HG02571 (cell line): ENCODE measurements at regions not wholly inside any gene's neighbourhood (a gene's known extent, or its start where the extent isn't known, plus 50 kb on each side); places are given as distances from the start of the nearest gene placed in this dataset.
A peak's percentile ranks its signal among the peaks of the same experiment; 100 is the strongest.

ENCODE experiments used
- ATAC-seq: cut with Tn5 transposase; IDR thresholded peaks from one replicate; pipeline ENCODE4 v1.9.1; 2021; ENCODE audit warnings: mild to moderate bottlenecking, moderate library complexity; ENCODE audit not compliant: unreplicated experiment

DNA sequence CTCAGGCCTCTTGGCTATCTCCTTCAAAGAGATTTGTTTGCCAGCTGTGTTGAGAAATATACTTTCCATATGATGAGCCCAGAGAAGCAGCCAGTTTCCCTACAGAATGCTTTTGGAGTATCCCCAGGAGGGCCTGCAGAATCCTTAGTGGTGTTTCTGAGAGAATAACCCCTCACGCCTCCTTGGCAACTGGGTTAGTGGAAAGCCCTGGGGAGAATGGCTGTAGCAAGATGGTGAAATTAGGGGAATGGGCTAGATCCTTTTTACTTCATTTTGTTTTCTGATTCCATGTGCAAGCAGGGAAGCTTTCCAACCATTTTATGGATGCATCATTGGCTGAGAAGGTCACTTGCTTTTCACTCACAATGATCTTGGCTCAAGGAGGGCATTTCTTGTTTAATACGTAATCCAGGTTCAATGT, 364.6 kb downstream of the DMRT2 start:
- no peak for ATAC-seq

DNA sequence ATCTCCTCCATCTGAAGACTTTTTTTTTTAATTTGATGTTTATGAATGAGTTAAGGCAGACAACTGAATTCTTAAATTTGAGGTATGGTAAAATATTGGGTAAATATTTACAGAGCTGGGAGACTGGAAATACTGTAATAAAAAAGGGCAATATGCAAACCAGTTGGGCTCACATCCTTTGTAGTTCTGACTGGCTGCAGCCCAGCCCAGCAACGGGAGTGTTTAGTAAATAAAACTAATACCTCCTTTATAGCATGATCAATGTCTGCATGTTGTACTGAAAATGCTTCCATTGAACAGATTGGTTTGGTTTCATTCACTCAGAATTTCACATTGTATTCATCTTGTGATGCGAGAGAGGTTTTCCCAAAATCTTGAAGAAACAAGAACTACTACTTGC, 365.0 kb downstream of the DMRT2 start:
- no peak for ATAC-seq

DNA sequence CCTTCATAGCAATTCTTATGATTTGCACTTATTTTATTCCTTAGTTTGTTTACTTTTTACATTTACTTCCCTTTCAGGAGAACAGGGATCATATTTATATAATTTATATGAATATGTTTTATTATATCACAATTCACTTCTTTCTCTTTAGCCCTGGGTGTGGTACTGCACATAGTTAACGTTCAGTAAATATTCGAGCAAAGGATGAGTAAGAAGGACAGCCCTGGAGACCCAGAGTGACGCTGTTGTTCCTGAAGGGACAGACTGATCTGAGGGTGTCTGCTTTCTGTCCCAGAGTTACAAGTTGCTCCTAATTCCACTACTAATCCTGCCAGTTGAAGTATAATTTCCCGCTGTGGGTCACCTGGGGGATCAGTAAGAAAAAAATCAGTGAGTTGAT, 366.1 kb downstream of the DMRT2 start:
- ATAC-seq: no peak

DNA sequence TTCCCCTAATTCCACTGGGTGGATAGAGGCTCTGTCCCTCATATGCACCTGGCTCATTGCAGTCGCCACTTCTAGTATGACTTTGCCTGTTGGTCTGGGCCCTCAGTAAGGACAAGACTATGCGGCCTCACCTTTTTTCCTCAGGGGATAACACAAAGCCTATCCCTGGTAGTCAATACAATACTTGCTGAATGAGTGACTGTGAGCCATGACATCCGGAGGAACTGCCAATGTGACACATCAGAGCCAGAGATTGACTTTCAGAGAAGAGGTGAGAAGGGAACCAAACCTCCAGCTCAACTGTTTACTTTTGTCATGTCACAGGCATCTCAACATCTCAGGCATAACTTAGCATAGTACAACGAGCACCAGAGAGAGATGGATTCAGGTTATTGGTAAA, 371.3 kb downstream of the DMRT2 start:
- no peak for ATAC-seq

DNA sequence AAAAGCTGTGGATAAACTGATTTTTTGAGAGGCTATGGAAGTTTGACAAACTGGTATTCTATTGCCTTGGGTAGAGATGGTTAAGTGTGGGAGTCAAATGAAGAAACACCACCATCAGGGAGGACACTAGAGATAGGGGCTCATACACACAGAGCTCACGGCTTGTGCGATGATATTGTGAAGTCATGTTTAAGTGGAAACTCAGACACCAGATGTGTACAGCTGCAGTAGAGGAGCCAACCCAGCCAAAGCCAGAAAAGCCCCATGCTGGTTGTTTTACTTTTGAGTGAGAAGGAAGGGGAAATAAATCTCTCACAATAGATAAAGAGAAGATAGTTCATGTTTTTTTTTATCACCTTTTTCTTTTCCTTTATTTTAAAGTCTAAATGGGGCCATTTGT, 377.7 kb downstream of the DMRT2 start:
- ATAC-seq: no peak

DNA sequence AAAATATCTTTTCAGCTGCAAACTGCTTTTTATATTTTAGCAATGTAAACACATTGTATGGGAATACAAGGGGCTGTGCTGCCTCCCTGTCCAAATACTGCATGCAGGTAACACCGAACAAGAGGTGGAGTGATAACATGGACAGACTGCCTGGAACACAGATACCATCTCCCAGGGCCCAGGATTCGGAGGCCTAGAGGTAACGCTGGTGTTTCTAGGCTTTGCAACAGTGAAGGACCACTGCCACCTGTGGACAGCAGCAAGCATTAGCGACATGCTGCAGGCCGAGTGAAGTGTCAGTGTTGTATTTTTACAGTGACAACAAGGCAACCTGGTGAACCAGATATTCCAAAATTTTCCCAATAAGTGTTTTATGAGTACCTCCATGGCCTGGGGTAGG, 379.1 kb downstream of the DMRT2 start:
- ATAC-seq: no peak

DNA sequence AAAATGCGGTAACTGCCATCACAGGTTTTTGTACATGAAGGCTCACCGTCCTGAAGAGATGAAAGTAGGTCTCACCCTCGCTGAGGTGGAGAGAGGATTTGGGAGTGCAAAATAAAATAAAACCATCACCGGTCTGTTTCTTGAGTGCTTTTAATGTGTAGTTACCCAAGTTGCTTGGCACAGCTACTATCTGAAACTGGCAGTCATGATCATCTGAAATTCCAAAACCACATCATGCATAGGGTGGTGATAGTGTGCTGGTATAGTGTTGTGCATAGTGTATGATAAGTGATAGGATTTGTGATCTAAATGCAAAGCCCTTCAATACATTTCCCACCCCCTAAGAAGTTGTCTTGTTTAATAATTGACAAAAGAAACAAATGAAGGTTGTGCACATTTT, 381.3 kb downstream of the DMRT2 start:
- ATAC-seq: no peak

DNA sequence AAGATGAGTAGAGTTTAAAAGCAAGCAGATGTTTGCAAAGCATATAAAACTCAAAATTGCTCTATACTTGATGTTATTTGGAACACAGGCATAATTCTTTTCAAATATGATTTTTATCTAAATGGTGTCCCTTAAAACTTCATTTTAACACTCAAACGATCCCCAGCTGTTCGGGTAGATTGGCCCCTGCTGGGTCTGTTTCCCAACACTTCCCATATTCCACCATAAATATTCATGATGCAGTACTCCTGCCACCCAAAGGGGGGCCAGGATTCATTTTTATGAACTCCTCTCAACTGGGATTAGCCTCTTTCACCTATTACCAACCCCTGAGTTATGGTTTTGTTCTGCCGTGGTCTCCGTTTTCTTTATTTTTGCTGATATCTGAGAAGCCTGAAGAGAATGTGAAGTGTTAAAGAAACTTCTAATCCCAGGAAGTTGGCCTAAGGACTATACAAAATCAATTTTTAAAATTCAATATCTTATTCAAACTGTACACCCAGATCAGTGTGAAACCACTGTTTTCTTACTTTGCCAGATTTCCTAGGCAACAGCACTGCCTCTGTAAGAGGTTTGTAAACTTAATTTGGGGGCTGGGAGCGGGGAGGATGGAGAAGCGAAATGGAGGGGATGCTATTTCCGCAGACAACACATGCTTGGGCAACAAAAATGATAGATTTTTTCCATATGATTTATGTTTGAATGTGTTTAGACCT, 384.1 kb downstream of the DMRT2 start:
- ATAC-seq: no peak

DNA sequence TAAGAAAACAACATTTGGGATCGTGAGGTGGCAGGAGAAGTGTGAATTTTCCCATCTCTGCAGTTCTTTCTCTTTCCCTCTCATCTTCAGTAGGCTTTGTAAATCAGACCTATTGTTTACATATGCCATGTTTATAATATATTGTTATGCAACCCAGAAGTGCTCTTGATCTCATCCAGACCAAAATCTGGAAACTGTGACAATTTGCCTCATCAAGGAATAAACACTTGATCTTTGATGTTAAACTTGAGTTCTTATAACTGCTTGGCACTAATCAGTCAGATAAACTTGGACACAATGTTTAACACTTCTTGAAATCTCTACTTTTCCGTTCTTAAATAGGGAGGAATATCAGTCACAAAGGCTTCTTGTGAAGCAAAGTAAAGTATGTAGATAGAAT, 384.7 kb downstream of the DMRT2 start:
- no peak for ATAC-seq

DNA sequence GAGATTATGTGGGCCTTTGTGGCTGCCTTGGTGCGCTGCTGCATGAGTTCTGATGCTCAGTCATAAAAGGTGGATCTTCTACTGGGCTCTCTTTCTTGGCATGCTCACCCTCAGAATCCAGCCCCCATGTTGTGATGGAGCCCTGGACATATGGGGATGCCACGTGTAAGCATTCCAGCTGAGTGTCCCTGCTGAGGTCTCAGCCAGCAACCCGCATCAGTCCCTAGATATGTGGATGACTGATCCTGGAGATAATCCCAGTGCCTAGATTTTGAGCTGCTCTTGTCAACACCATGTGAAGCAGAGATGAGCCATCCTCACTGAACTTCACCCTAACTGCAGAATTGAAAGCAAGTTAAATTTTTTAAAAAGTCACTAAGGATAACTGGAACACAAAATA, 390.1 kb downstream of the DMRT2 start:
- ATAC-seq: no peak

DNA sequence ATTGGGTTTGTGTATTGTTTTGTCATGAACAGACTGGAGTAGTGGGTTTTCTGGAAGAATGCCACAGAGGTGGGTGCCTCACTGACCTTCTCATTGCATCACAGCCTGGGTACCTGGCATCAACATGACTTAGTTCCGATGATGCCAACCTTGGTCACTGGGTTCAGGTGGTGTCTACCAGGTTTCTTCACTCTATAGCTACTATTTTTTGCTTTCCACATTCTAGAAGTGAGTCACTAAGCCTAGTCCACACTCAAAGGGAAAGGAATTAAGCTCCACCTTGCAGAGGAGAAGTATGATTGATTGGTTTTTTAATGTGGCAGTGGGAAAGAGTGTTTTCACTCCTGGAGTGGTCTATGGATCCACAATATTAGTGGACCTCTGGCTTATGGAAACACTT, 391.9 kb downstream of the DMRT2 start:
- ATAC-seq: no peak

DNA sequence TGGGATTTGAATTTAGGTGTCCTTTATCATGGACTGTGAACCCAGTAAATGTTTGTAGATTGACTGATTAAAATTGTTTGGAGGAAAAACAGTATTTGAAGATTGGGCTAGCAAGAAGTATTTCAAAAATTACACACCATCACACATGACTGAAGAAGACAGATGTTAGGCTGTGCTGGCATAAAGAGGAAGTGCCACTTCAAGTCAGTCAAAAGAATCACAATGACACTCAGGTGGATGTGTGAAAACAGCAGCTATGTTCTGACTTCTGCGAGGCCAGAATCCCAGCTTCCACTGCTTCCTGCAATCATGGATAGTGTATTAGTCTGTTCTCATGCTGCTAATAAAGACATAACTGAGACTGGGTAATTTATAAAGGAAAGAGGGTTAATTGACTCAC, 393.3 kb downstream of the DMRT2 start:
- ATAC-seq: no peak

DNA sequence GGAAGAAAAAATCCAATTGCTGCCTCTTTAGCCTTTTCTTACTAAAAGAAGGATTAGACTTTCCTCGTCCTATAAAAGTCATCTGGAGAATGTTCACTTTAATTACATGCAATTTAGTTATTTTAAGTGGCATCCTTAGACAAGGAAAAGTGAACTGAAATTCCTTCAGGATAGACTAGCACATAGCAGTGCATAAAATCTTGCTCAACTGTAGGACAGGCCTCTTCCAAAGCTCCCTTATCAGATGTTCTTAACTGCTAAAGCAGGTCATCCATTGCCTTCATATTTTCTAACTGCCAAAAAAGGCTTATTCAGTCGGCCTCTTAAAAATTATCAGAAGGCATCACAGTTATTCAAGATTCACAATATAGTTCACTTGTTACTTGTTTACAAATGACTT, 396.5 kb downstream of the DMRT2 start:
- no peak for ATAC-seq

DNA sequence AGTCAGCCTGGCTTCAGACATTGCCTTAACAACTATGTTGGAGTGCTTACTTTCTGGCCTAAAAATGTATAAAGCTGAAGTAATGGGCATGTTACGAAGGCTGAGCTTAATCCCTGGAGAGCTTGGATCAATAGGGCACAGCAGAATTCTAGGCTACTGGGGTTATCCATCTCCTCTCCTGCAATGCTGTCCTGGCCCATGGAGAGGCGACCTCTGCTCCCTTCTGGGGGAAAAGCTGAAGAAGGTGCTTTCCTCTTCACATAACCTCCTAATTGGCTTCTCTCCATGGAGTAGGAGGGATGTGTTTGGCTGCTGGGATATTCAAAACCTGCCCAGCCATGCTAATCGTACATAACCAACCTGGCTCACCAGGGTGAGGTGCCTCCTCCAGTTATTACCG, 403.5 kb downstream of the DMRT2 start:
- no peak for ATAC-seq

DNA sequence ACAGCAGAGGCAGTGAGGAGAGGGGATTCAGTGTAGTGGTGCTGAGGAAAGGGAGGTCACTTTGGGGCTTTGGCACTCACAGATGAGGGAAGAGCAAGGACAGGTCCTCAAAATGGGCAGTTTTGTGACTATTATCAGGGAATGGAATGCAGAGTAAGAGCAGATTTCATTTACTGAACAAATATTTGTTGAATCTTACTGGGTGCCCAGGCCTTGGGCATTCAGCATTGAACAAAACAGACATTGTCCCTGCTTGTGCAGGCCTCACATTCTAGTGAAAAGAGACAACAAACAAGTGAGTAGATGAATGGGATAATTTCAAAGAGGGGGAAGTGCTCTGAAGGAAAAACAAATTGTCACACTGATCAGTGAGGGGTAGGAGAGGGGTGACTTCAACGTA, 404.1 kb downstream of the DMRT2 start:
- no peak for ATAC-seq

DNA sequence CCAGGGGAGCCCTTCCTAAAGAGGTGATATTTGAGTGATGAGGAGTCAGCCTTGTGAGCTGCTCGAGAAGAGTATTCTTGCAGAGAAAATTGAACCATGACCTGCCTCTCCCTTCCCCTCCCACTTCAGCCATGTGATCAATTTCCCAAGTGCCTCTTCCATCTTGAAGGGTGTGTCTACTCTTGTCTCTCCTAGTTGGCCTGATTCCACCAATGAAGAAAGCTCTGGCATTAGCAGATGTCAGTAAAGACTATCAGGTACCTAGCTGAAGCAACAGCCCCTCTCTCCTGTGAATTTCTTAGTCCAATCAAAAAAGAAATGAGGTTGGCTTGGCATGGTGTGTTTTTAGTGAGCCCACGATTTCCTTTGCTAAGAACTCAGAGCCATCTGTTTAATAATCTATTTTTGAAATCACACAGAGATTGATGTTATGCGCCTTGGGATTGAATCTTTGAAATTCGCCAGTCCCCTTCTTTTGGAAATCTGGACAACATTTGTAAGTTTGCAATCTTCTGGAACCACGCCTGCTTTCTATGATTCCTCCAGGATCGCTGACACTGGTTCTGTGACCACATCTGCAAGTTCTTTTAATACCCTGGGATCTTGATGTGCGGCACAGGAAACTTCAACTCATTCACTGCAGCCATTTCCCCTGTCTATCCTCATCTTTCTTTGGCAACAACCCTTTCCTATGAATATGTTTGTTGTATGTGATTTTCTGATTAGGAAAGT, 404.6 kb downstream of the DMRT2 start:
- ATAC-seq: no peak

DNA sequence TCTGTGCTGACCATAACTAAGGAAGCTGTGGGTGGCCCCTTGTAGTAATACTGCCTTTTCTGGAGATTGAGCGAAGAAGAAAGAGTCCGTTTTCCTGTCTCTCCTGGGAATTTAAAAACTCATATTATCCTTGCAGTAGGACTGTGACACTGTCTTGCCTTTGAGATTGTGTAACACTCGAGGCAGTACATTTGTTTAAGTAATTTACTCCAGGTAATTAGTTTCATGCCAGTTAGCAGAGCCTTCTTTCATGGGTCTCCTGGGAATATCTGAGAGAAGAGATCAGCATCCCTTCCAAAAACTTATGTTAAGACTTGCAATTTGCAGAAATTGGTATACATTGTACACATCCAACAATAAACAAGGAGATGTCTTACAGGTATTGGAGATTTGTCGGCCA, 405.6 kb downstream of the DMRT2 start:
- no peak for ATAC-seq

DNA sequence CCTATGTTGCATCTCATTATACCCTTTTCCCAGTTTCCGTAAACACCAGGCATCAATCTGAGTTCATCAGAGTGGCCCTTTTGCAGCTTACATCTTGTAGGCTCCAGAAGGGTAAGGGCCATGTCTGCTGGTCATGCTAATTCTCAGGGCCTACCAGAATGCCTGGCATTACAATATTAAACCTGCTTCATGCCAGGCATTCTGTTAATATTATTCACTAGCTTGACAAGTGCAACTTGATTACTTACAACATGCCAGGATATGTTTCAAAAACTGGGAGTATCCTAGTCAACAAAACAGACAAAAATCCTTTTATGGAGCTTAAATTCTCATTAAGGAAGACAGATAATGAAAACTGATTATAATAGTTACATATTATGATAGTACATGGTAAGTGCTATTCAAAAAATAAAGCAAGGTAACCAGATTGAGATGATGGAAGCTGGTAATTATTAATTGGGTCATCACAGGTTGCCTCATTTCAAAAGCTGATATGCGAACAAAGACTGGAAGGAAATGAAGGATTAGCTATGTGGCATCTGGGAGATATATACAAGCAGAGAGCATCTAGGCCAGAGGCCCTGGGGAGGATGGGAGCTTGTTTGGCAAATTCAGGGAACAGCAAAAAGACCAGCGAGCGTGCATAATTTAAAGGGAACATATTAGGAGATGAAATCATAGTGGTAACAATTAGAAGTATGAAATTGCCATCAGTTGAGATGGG, 406.3 kb downstream of the DMRT2 start:
- no peak for ATAC-seq

DNA sequence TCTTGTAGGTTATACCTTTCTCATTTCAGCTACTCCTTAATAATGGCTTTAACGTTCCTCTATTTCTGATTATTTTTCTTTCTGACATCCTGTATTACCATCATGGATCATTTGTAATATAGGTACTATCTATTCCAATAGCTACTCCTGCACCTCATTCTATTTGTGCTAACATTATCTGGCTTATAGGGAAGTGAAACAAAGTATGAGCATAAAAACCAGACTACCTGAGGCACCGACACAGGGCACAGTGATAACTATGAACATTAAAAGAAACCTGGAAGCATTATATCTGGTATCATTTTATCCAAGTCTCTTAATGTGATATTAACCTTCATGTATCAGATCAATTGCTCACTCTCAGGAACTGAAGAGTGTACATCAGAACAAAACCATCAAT, 407.3 kb downstream of the DMRT2 start:
- ATAC-seq: no peak

DNA sequence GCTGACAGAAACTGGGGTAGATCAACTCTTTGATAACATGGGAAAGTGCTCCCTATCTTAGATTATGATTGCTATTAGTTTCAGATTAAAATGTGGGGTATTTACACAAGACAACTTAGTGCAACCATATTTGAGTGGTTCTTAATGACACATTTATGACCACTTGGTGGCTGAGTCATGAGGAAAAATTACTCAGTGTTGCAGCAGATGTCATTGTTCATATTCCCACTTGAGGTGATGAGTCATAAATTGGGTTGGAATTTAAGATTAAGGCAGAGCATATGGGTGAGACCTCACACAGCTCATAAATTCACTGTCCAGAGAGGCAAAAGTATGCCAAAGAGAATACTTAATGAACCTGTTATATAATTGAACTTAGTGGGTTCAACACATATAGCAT, 408.3 kb downstream of the DMRT2 start:
- no peak for ATAC-seq

DNA sequence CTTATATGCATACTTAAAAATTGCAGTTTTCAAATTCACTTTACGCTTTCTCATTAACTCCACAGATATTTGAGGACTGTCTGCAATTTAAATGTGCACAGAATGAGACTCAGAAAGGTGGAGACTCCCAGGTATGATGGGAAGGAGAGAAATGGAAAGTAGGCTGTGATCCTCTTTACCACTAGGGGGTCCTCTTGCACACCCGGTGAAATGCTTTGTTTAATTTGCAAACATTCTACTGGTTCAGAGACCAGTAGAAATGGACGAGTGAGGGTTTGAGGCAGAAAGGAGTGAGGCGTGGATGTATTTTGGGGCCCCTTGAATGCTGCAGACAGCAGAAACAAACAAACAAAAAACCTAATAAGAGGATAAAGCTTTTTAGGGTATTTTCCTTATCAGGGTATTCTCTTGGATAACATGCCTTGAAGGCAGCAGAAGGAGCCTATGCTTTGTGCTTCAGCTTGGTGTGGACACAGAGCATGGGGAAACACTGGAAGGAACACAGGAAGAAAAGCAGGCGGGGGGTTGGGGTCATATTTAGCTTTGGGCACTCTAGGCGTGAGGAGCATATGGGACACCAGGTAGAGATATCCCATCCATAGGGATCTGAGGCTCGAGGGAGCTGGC, 410.1 kb downstream of the DMRT2 start:
- peak; percentile 69 for ATAC-seq

DNA sequence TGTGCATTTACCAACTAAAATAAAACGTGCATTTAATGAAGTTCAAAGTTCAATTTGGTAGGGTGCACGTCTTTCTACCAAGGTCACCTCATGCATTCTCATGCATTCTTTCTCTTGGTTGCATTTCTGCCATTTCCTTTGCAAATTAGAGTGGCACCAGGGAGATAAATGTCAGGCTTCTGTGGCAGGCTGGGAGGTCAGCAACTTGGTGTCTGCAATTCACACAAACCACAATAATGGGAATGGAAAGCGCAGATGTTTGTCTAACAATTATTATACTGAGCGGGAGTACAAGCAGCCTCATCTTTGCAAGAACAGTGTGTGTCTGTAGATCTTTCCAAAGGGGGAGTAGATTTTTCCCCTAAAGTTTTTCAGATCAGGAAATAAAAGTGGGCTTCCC, 411.7 kb downstream of the DMRT2 start:
- ATAC-seq: no peak
